Occipital lobe (tissue), 1 donor: ENCODE measurements at regions not wholly inside any gene's neighbourhood (a gene's known extent, or its start where the extent isn't known, plus 50 kb on each side); places are given as distances from the start of the nearest gene placed in this dataset.
A peak's percentile ranks its signal among the peaks of the same experiment; 100 is the strongest.

Experiments
- DNase-seq: peaks from one replicate; lab custom pipeline; 2025; lab: John Stamatoyannopoulos, UW

- DNase-seq, result no peak
Observed at GRCh38 chr12:40552868-40553267, 139.4 kb upstream of the CNTN1 start.

GRCh38 chr12:40557980-40558379 lies 134.3 kb upstream of the CNTN1 start:
- no peak for DNase-seq

GRCh38 chr12:40559865-40560264 lies 132.4 kb upstream of the CNTN1 start:
- DNase-seq, result no peak

DNA sequence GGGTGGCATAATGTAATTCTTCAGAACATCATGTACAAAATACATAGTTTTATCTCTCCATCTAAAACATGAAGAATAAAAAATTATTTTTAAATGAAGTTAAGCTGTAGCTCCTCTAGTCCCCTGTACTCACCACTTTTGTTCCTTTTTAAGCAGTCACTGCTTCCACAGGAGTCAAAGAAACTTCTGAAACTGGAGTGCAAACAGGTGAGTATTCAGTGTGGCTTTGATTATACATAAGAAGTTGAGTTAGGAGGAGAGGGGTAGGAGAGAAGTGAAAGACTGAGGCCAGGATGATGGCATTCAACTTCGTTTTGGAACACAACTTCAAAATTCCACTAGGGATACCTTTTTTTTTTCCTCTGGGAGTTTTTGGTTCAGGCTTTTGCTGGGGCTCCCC lies 131.4 kb upstream of the CNTN1 start:
- DNase-seq, result no peak

GRCh38 chr12:40561395-40561966 lies 130.8 kb upstream of the CNTN1 start:
- DNase-seq, result no peak

GRCh38 chr12:40565029-40565633 lies 127.1 kb upstream of the CNTN1 start:
- no peak for DNase-seq

GRCh38 chr12:40566271-40566670 lies 126.0 kb upstream of the CNTN1 start:
- no peak for DNase-seq

GRCh38 chr12:40569626-40570179 lies 122.5 kb upstream of the CNTN1 start:
- no peak for DNase-seq

DNA sequence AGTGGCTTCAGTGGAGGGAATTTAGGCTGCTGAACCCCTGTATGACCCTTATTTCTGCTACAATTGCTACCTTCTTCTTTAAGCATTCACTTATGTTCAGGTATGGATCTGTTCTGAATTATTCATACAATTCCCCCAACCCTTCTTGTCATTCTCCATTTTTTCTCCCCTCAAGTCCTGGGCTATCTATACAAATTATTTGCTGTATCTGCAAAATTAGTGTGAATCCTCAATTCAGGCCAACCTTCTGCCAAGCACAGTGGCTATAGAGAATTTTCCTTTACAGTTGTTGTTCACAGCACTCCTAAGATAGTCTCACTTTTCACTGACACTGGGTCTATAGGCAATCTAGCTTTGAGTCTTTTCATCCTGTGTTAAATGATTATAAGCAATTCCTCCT lies 119.2 kb upstream of the CNTN1 start:
- no peak for DNase-seq

- no peak for DNase-seq
Observed at GRCh38 chr12:40575987-40576386, 116.3 kb upstream of the CNTN1 start.

- no peak for DNase-seq
Observed at GRCh38 chr12:40577834-40578233, 114.4 kb upstream of the CNTN1 start.

- DNase-seq, result no peak
Observed at GRCh38 chr12:40579687-40580086, 112.6 kb upstream of the CNTN1 start.

- peak; percentile 3 for DNase-seq
Observed at GRCh38 chr12:40580346-40580745, 111.9 kb upstream of the CNTN1 start.

DNA sequence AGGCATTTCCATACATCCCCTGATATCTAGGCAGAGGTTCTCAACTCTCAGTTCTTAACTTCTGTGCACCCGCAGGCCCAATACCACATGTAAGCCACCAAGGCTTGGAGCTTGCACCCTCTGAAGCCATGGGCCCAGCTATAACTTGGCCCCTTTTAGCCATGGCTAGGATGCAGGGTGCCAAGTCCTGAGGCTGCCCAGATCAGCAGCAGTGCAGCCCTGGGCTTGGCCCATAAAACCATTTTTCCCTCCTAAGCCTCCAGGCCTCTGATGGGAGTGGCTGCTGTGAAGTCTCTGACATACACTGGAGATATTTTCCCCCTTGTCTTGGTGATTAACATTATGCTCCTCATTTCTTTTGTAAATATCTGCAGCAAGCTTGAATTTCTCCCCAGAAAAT lies 110.3 kb upstream of the CNTN1 start:
- DNase-seq, result no peak

DNA sequence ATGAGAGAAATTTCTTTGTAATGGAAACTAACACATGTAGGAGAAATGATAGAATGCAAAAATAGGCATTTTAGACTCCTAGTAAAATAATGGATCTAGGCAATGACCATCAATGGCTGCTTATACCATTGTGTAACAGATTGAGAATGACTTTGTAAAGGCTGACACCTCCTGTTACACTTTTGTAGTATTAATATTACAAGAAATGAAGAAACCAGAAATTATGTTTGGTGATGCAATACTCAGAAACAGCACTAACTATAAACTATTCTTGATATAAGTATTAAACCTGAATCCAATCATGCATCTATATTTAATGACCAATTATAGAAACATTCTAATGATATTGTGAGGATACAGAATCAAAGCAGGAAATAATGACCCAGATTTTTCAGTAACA lies 108.5 kb upstream of the CNTN1 start:
- no peak for DNase-seq

GRCh38 chr12:40584763-40585162 lies 107.5 kb upstream of the CNTN1 start:
- no peak for DNase-seq

DNA sequence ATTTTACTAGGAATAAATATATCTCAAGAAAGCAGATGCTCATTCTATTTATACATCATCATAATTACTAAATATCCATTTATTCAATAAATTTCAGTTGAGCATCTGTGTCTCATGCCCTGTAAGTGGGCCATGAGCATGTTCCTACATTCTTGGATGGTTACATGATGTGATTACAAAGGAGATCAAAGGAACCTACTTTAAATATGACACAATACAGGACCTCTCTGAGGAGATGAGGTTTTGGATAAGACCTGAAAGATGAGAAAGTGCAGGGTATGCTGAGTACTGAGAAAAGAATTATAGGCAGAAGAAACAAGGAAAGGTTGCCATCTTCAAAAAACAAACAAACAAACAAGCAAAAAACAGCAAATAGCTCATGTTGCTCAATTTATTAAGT lies 105.4 kb upstream of the CNTN1 start:
- DNase-seq, result no peak

GRCh38 chr12:40587421-40587820 lies 104.8 kb upstream of the CNTN1 start:
- no peak for DNase-seq

DNA sequence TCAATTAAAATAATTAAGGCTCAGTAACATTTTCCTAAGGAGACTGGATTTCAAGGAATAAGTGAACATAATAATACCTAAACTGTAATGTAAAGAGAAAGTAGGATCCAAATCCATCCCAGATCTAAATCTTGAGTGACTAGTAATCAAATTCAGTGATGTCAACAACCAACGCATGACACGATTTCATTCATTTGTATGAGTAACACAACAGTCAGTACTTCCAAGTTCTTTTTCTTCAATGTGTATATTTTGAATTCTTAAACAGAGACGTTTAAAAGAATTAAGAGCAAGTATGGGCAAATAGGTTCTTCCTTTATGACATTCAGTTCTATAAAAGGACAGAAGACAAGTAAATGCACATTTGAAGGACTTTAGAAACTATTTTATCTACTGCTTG lies 104.3 kb upstream of the CNTN1 start:
- no peak for DNase-seq

DNA sequence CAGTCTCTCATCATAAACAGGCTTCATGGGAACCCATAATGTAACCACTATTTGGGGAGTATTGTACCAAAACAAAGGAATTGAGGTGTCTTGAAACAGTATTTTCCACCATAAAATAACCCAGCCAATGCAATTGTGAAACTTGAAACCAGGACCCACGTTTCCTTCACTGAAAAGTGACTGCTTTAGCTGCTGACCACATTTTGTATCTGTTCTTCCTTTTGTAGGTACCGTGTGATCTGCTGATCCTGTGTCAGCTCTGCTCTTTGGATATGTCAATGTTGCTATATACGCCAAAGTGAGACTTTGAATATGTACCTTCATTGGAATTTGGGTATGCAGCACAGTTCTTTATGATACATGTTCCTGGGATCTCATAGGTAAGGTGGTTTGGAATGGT lies 95.1 kb upstream of the CNTN1 start:
- no peak for DNase-seq

- no peak for DNase-seq
Observed at GRCh38 chr12:40598073-40598472, 94.2 kb upstream of the CNTN1 start.

- no peak for DNase-seq
Observed at GRCh38 chr12:40602562-40602961, 89.7 kb upstream of the CNTN1 start.

DNA sequence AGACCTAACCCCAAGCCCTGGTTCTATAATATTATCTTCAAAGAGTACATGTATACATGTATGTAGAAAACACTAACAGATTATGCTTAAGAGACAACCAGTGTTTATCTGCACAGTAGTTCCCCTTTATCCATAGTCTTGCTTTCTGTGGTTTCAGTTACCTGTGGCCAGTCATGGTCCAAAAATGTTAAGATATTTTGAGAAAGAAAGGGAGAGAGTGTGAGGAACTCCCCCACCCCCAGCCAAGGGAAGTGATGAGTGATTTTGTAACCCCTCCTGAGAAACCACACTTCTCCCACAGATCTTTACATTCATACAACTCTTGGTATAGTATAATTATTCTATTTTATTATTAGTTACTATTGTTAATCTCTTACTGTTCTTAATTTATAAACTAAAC lies 77.3 kb upstream of the CNTN1 start:
- DNase-seq, result no peak

DNA sequence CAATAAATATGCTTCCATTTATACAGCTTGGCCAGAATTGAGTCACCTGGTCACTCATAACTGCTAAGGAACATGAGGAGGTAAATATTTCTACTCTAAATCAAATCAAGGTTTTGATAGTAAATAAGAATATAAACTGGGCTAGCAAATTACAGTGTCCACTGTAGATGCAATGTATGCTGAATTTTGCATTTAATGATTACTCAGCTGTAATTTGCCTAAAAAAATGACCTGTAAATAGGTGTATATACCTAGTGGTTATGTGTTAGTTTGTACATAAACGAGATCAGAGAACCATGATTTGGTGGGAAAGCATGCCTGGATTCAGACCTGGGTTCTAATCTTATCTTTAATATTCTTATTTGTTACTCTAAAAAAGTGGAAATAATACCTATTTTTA lies 76.6 kb upstream of the CNTN1 start:
- DNase-seq, result no peak
